GM18519 (cell line): ENCODE measurements at regions not wholly inside any gene's neighbourhood (a gene's known extent, or its start where the extent isn't known, plus 50 kb on each side); places are given as distances from the start of the nearest gene placed in this dataset.
A peak's percentile ranks its signal among the peaks of the same experiment; 100 is the strongest.

Source experiments
- ATAC-seq: cut with Tn5 transposase; IDR thresholded peaks from one replicate; pipeline ENCODE4 v1.9.1; 2021; ENCODE audit warnings: mild to moderate bottlenecking, moderate library complexity; ENCODE audit not compliant: unreplicated experiment, low FRiP score

- ATAC-seq, result no peak
These were observed 330.6 kb upstream of the RAG2 start for GRCh38 chr11:36928621-36929020.

GRCh38 chr11:36899800-36900199 is 301.8 kb upstream of the RAG2 start:
- no peak for ATAC-seq

- no peak for ATAC-seq
These were observed 292.8 kb upstream of the RAG2 start for GRCh38 chr11:36890841-36891240.

GRCh38 chr11:36890121-36890679 is 292.2 kb upstream of the RAG2 start:
- no peak for ATAC-seq

- no peak for ATAC-seq
These were observed 287.1 kb upstream of the RAG2 start for GRCh38 chr11:36885154-36885553.

GRCh38 chr11:36878737-36879136 is 280.7 kb upstream of the RAG2 start:
- ATAC-seq, result no peak

GRCh38 chr11:36877149-36877548 is 279.1 kb upstream of the RAG2 start:
- no peak for ATAC-seq

GRCh38 chr11:36876266-36876665 is 278.2 kb upstream of the RAG2 start:
- no peak for ATAC-seq

GRCh38 chr11:36874291-36874690 is 276.3 kb upstream of the RAG2 start:
- ATAC-seq, result no peak

GRCh38 chr11:36870361-36870760 is 272.3 kb upstream of the RAG2 start:
- ATAC-seq, result no peak

GRCh38 chr11:36868380-36868779 is 270.3 kb upstream of the RAG2 start:
- ATAC-seq, result no peak

- ATAC-seq, result no peak
These were observed 267.8 kb upstream of the RAG2 start for GRCh38 chr11:36865846-36866245.

GRCh38 chr11:36854875-36855274 is 256.8 kb upstream of the RAG2 start:
- ATAC-seq, result no peak

- ATAC-seq, result no peak
These were observed 250.6 kb upstream of the RAG2 start for GRCh38 chr11:36848660-36849059.

- ATAC-seq, result no peak
These were observed 242.3 kb upstream of the RAG2 start for GRCh38 chr11:36840378-36840777.

GRCh38 chr11:36837831-36838437 is 239.9 kb upstream of the RAG2 start:
- ATAC-seq, result no peak

GRCh38 chr11:36825251-36825650 is 227.2 kb upstream of the RAG2 start:
- ATAC-seq, result no peak

GRCh38 chr11:36824349-36824748 is 226.3 kb upstream of the RAG2 start:
- no peak for ATAC-seq

- peak; percentile 57 for ATAC-seq
These were observed 224.8 kb upstream of the RAG2 start for GRCh38 chr11:36822829-36823228.

- ATAC-seq, result no peak
These were observed 220.4 kb upstream of the RAG2 start for GRCh38 chr11:36818410-36818809.

- ATAC-seq, result no peak
These were observed 219.4 kb upstream of the RAG2 start for GRCh38 chr11:36817336-36817965.

- no peak for ATAC-seq
These were observed 211.3 kb upstream of the RAG2 start for GRCh38 chr11:36809303-36809702.
